WERI-Rb-1 (cell line): ENCODE measurements at regions not wholly inside any gene's neighbourhood (a gene's known extent, or its start where the extent isn't known, plus 50 kb on each side); places are given as distances from the start of the nearest gene placed in this dataset.

Experiments used
- DNase-seq: peaks from one replicate; pipeline ENCODE4 v3.0.0-alpha.2; 2020
- H3K27ac ChIP-seq: fragments of 250-450 bp; sonication (Bioruptor Pico); 2 replicates; pipeline ENCODE4 v1.5.1; 2020; ENCODE audit warnings: mild to moderate bottlenecking, moderate library complexity
- H3K27me3 ChIP-seq: fragments of 250-450 bp; sonication (Bioruptor Pico); 2 replicates; pipeline ENCODE4 v1.5.1; 2021; ENCODE audit warnings: mild to moderate bottlenecking, low read depth, moderate library complexity; ENCODE audit not compliant: insufficient read depth, severe bottlenecking
- H3K36me3 ChIP-seq: fragments of 250-450 bp; sonication (Bioruptor Pico); 2 replicates; pipeline ENCODE4 v1.5.1; 2020; ENCODE audit warnings: mild to moderate bottlenecking, moderate library complexity
- H3K4me3 ChIP-seq: 2 replicates; pipeline ENCODE4 v1.5.1; 2011; ENCODE audit warnings: low read depth, mild to moderate bottlenecking, control low read depth, low read length
- H3K9me3 ChIP-seq: fragments of 250-450 bp; sonication (Bioruptor Pico); 2 replicates; pipeline ENCODE4 v1.5.1; 2021; ENCODE audit warnings: mild to moderate bottlenecking, moderate library complexity; ENCODE audit not compliant: severe bottlenecking
- TF ChIP-seq, protein P1 (sequence below): IDR thresholded peaks from 2 replicates; pipeline ENCODE4 v1.5.1; 2011; ENCODE audit warnings: low read depth, mild to moderate bottlenecking, control low read depth, inconsistent platforms, low read length

DNA sequence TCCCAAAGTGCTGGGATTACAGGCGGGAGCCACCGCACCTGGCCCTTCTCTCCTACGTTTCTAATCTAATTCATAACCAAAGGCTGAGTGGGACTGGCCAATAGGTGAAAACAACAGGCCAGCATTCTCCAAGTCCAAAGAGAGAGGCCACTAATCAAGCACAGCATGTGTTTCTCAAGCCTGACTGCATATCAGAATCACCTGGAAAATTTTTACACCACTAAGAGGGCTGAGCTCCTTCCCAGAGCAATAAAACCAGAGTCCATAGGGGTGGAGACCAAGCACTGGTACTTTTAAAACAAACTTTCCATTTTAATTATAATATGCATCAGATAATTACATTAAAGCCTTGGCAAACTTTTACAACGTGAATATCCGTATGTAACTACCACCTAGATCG is 254.4 kb downstream of the OPA1 start:
- Histone ChIP-seq H3K36me3 (no peaks in the 10 kb centered on the region), H3K9me3 (no peaks in the 10 kb centered on the region), H3K27ac (no peak overlapping the region), H3K27me3 (no peaks in the 10 kb centered on the region), H3K4me3 (no peak overlapping the region)
- no peak for DNase-seq
- TF ChIP-seq, protein P1, sequence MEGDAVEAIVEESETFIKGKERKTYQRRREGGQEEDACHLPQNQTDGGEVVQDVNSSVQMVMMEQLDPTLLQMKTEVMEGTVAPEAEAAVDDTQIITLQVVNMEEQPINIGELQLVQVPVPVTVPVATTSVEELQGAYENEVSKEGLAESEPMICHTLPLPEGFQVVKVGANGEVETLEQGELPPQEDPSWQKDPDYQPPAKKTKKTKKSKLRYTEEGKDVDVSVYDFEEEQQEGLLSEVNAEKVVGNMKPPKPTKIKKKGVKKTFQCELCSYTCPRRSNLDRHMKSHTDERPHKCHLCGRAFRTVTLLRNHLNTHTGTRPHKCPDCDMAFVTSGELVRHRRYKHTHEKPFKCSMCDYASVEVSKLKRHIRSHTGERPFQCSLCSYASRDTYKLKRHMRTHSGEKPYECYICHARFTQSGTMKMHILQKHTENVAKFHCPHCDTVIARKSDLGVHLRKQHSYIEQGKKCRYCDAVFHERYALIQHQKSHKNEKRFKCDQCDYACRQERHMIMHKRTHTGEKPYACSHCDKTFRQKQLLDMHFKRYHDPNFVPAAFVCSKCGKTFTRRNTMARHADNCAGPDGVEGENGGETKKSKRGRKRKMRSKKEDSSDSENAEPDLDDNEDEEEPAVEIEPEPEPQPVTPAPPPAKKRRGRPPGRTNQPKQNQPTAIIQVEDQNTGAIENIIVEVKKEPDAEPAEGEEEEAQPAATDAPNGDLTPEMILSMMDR, result no peak

DNA sequence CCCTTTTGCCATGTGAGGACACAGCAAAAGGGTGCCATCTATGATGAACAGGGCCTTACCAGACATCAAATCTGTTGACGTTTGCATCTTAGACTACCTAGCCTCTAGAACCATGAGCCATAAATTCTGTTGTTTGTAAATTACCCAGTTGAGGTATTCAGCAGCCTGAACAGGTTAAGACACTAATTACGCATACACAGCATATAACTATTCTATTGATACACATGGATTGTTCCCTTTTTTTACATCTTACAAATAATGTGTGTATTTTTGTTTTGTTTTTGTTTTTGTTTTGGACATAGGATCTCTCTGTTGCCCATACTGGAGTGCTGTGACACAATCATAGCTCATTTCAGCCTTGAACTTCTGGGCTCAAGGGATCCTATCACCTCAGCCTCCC is 255.5 kb downstream of the OPA1 start:
- H3K27ac ChIP-seq, result no peak overlapping the region
- no peak overlapping the region for H3K4me3 ChIP-seq
- no peaks in the 10 kb centered on the region for H3K27me3 ChIP-seq
- H3K36me3 ChIP-seq, result no peaks in the 10 kb centered on the region
- no peak for DNase-seq
- TF ChIP-seq, protein P1, result no peak
- H3K9me3 ChIP-seq, result no peaks in the 10 kb centered on the region

DNA sequence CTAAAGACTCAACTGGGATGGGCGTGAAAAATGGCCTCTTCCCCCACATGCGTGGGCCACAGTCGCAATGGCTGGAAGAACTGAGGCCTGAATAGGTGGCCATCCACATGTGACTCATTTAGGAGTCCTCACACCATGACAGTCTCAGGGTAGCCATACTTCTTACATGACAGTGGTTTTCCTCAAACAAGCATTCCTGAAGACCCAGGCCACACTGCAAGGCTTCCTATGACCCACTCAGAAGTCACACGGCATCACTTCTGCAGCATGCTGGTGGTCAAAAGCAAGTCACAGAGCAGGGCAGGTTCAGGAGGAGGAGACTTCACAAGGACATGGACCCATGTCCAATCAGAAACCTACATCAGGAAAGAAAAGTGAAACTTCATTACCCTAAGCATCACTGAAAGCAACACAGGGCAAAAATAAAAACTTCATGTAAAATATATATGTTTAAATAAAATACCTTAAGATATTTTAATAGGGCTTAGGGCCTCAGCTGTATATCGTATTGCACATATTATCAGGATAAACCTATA is 257.1 kb downstream of the OPA1 start:
- Histone ChIP-seq H3K27me3 (no peaks in the 10 kb centered on the region), H3K4me3 (no peak overlapping the region), H3K27ac (no peak overlapping the region), H3K36me3 (no peaks in the 10 kb centered on the region), H3K9me3 (no peaks in the 10 kb centered on the region)
- no peak for DNase-seq
- TF ChIP-seq, protein P1, result no peak

DNA sequence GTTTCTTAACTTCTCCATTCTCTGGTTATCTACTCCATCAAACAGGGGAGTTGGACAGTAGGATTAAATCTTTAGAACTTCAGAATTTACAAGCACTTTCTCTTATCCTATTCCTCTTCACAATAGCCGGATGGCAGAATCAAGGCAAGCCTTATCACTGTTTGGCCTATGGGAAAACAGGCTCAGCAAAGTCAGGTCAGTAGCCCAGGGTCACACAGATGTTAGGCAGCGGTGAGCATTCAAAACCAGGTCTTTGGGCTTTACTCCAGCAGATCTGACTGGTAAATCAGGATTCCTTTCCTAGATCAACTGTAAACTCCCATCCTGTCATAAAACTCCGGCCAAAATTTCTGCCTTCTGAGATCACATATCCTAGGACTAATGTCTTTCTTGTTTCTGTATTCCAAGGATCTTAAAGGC is 258.4 kb downstream of the OPA1 start:
- H3K27ac ChIP-seq, result no peak overlapping the region
- H3K36me3 ChIP-seq, result no peaks in the 10 kb centered on the region

GRCh38 chr3:193851941-193852674 is 259.1 kb downstream of the OPA1 start:
- TF ChIP-seq, protein P1, result no peak
- Histone ChIP-seq H3K36me3 (no peaks in the 10 kb centered on the region), H3K27ac (no peak overlapping the region), H3K4me3 (no peak overlapping the region), H3K27me3 (no peaks in the 10 kb centered on the region), H3K9me3 (no peaks in the 10 kb centered on the region)
- DNase-seq, result no peak

More for the DNA sequence above, 258.4 kb downstream of the OPA1 start:
- DNase-seq, result no peak
- H3K27me3 ChIP-seq, result no peaks in the 10 kb centered on the region
- TF ChIP-seq, protein P1, result no peak
- no peak overlapping the region for H3K4me3 ChIP-seq
- no peaks in the 10 kb centered on the region for H3K9me3 ChIP-seq

- Histone ChIP-seq H3K27me3 (no peaks in the 10 kb centered on the region), H3K27ac (no peak overlapping the region), H3K36me3 (no peaks in the 10 kb centered on the region), H3K9me3 (no peaks in the 10 kb centered on the region), H3K4me3 (no peak overlapping the region)
- TF ChIP-seq, protein P1, result no peak
- no peak for DNase-seq
These were observed 259.9 kb downstream of the OPA1 start for GRCh38 chr3:193852901-193853300.
